Ishikawa (cell line): ENCODE measurements at regions not wholly inside any gene's neighbourhood (a gene's known extent, or its start where the extent isn't known, plus 50 kb on each side); places are given as distances from the start of the nearest gene placed in this dataset.

ENCODE experiments used
- CEBPB ChIP-seq: IDR thresholded peaks from 2 replicates; pipeline ENCODE4 v1.6.1; 2012
- CREB1 ChIP-seq: IDR thresholded peaks from 2 replicates; pipeline ENCODE4 v1.6.1; 2012; ENCODE audit warnings: low read depth
- EGR1 ChIP-seq: IDR thresholded peaks from 2 replicates; pipeline ENCODE4 v1.6.1; 2012
- EP300 ChIP-seq: IDR thresholded peaks from 2 replicates; pipeline ENCODE4 v1.6.1; 2012; ENCODE audit warnings: borderline replicate concordance
- FOXM1 ChIP-seq: IDR thresholded peaks from 2 replicates; pipeline ENCODE4 v1.6.1; 2012; ENCODE audit warnings: low read depth, borderline replicate concordance
- MAX ChIP-seq: IDR thresholded peaks from 2 replicates; pipeline ENCODE4 v1.6.1; 2012
- NFIC ChIP-seq: IDR thresholded peaks from 2 replicates; pipeline ENCODE4 v1.6.1; 2012
- RAD21 ChIP-seq: IDR thresholded peaks from 2 replicates; pipeline ENCODE4 v1.6.1; 2012; ENCODE audit warnings: low read depth
- REST ChIP-seq: IDR thresholded peaks from 2 replicates; pipeline ENCODE4 v1.6.1; 2012; ENCODE audit warnings: low read depth, mild to moderate bottlenecking
- TAF1 ChIP-seq: IDR thresholded peaks from 2 replicates; pipeline ENCODE4 v1.6.1; 2012; ENCODE audit warnings: low read depth, mild to moderate bottlenecking
- TCF12 ChIP-seq: IDR thresholded peaks from 2 replicates; pipeline ENCODE4 v1.6.1; 2012; ENCODE audit warnings: low read depth
- TEAD4 ChIP-seq: IDR thresholded peaks from 2 replicates; pipeline ENCODE4 v1.6.1; 2012
- USF1 ChIP-seq: IDR thresholded peaks from 2 replicates; pipeline ENCODE4 v1.6.1; 2012
- YY1 ChIP-seq: IDR thresholded peaks from 2 replicates; pipeline ENCODE4 v1.6.1; 2012; ENCODE audit warnings: low read depth
- ZBTB7A ChIP-seq: IDR thresholded peaks from 2 replicates; pipeline ENCODE4 v1.6.1; 2012; ENCODE audit warnings: low read depth

- TF ChIP-seq TEAD4 (no peak), EGR1 (no peak), YY1 (no peak), EP300 (no peak), USF1 (no peak), MAX (no peak), RAD21 (no peak), ZBTB7A (no peak), TCF12 (no peak), REST (no peak), CREB1 (no peak), FOXM1 (no peak), NFIC (no peak), TAF1 (no peak), CEBPB (no peak)
These were observed 462.6 kb upstream of the ZEB2 start for GRCh38 chr2:144982481-144982880.

- TF ChIP-seq EP300 (no peak), USF1 (no peak), CREB1 (no peak), REST (no peak), MAX (no peak), TEAD4 (no peak), RAD21 (no peak), FOXM1 (no peak), YY1 (no peak), CEBPB (no peak), TAF1 (no peak), ZBTB7A (no peak), NFIC (no peak), EGR1 (no peak), TCF12 (no peak)
These were observed 456.0 kb upstream of the ZEB2 start for GRCh38 chr2:144975881-144976280.

- no peak for TF ChIP-seq CREB1
- no peak for TF ChIP-seq USF1
- TF ChIP-seq CEBPB = no peak
- TF ChIP-seq YY1 = no peak
- no peak for TF ChIP-seq EGR1
- no peak for TF ChIP-seq TAF1
- TF ChIP-seq TCF12 = no peak
- no peak for TF ChIP-seq NFIC
- no peak for TF ChIP-seq RAD21
- no peak for TF ChIP-seq ZBTB7A
These were observed 452.8 kb upstream of the ZEB2 start for GRCh38 chr2:144972676-144973075.

- TF ChIP-seq REST (no peak), ZBTB7A (no peak), YY1 (no peak), EGR1 (no peak), NFIC (no peak), TAF1 (no peak), EP300 (no peak)
These were observed 451.9 kb upstream of the ZEB2 start for GRCh38 chr2:144971786-144972335.
